Pons (tissue), 1 donor: ENCODE measurements at regions not wholly inside any gene's neighbourhood (a gene's known extent, or its start where the extent isn't known, plus 50 kb on each side); places are given as distances from the start of the nearest gene placed in this dataset.
A peak's percentile ranks its signal among the peaks of the same experiment; 100 is the strongest.
"Not testable (repeated sequence)": the region's sequence is repeated elsewhere in the genome, so short reads cannot be mapped to it uniquely, and the experiment has no call there.

Experiments used
- DNase-seq: peaks from one replicate; pipeline ENCODE4 v3.0.0-alpha.2; 2016; ENCODE audit warnings: low spot score

GRCh38 chrX:129361576-129361975 is 161.7 kb downstream of the SMARCA1 start:
- no peak for DNase-seq

DNA sequence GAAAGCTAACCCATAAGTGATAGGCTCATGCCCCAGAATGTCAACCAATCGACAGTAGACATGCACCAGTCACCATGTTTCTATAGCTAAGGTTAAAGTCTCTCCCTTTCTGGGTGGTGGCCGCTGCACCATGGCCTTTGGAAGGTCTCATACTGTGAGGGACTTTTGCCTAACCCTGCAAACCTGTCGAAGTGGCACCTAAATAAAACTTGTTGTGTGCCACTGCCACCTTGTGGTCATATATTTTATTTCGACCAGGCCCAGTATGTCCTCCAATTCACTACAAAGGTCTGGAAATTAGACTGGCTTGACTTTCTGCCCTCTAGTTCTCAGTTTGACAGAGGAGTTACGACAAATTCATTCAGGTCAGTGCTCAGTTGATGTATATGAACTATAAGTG is 163.1 kb downstream of the SMARCA1 start:
- peak; percentile 32 for DNase-seq

GRCh38 chrX:129359269-129359668 is 164.0 kb downstream of the SMARCA1 start:
- no peak for DNase-seq

DNA sequence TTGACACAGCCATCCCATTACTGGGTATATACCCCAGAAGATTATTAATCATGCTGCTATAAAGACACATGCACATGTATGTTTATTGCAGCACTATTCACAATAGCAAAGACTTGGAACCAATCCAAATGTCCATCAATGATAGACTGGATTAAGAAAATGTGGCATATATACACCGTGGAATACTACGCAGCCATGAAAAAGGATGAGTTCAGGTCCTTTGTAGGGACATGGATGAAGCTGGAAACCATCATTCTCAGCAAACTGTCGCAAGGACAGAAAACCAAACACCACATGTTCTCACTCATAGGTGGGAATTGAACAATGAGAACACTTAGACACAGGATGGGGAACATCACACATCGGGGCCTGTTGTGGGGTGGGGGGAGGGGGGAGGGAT is 165.9 kb downstream of the SMARCA1 start:
- DNase-seq, result not testable (repeated sequence)

GRCh38 chrX:129347291-129347690 is 176.0 kb downstream of the SMARCA1 start:
- DNase-seq, result no peak

GRCh38 chrX:129346574-129346973 is 176.7 kb downstream of the SMARCA1 start:
- DNase-seq, result no peak

DNA sequence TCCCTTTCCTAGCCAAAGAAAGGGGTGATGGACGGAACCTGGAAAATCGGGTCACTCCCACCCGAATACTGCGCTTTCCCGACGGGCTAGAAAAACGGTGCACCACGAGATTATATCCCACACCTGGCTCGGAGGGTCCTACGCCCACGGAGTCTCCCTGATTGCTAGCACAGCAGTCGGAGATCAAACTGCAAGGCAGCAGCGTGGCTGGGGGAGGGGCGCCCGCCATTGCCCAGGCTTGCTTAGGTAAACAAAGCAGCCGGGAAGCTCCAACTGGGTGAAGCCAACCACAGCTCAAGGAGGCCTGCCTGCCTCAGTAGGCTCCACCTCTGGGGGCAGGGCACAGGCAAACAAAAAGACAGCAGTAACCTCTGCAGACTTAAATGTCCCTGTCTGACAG is 186.0 kb downstream of the SMARCA1 start:
- not testable (repeated sequence) for DNase-seq

- no peak for DNase-seq
Measured at GRCh38 chrX:129323115-129323514, 200.2 kb downstream of the SMARCA1 start.

- DNase-seq, result peak; percentile 29
Measured at GRCh38 chrX:129318375-129318774, 204.9 kb downstream of the SMARCA1 start.

DNA sequence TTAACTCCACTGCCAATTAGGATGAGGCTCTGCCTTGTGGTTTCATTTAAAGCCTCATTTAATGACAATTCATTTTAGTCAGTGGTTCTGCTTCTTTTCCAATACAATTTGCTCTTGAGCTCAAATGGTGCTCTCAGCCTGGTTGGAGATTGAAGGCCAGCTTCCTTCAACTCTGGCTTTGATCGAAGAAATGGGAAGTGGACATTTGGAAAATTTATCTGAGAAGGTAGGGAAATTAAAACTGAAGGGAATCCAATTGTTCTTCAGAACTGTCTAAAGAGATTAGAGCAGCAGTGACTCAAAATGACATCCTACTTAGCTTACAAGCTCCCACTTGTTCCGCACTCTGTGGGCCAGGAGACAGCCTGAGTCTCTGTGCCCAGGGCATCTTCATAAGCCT is 206.8 kb downstream of the SMARCA1 start:
- DNase-seq, result no peak

DNA sequence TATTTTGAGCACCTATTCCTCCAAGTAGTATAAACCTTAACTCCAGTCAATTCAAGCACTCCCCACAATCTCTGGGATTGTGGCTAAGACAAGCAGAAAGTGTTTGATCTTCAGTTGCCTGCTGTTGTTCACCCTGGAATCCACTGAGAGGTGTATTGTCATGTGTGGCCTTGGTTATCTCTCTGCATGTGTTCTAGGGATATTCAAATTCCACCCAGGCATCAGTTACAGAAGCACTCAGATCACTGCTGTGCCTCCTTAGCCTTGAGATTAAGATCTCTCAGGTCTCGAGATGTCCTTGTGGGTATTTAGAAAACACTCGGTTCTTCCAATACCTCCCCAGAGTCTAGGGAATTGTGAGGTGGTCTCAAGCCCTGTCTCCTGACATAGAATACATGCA is 213.3 kb downstream of the SMARCA1 start:
- DNase-seq, result no peak

GRCh38 chrX:129262912-129263311 is 260.4 kb downstream of the SMARCA1 start:
- DNase-seq, result peak; percentile 3

DNA sequence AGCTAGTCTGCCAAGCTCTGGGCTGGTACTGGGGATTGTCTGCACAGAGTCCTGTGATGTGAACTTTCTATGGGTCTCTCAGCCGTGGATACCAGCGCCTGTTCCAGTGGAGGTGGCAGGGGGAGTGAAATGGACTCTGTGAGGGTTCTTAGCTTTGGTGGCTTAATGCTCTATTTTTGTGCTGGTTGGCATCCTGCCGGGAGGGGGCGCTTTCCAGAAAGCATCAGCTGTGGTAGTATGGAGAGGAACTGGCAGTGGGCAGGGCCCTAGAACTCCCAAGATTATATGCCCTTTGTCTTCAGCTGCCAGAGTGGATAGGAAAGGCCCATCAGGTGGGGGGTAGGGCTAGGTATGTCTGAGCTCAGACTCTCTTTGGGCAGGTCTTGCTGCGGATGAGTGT is 267.8 kb downstream of the SMARCA1 start:
- not testable (repeated sequence) for DNase-seq

- DNase-seq, result no peak
Measured at GRCh38 chrX:129249563-129249962, 273.7 kb downstream of the SMARCA1 start.

DNA sequence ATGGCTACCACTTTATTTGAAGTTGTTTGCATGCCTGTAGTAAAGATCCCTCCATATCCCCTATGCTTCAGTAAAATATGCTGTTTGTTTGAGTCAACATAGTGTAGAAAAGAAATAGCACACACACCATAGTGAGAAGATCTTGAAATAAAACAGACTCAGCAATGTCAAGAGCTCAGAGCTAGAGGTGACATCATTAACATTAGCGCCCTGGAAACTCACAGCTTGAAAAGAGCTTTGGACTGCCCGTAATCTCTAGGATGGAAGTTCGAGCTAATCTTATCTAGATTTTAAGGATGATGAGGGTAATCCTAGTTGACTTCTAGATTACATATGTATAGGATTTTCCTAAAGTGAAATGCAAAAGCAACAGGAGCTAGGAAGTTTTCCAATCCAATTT is 275.6 kb downstream of the SMARCA1 start:
- DNase-seq, result no peak

DNA sequence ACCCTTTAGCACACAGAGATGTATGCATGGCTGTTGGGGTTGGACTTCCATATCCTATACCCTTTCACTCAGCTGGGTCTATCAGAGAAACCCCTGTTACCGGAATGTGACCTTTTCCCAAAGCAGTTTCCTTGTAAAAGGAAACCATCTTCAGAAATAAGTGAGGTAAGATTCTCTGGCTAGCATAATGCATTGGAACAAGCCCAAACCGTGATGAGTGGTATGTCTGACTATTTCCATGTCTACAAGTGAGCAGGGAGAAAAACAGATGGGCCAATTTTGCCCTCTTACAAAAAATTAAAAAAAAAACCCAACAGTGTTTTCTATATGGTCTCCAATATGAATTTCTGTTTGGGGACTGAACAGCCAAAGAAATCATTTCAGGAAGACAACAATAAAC is 283.9 kb downstream of the SMARCA1 start:
- no peak for DNase-seq

GRCh38 chrX:129238011-129238410 is 285.3 kb downstream of the SMARCA1 start:
- no peak for DNase-seq

GRCh38 chrX:129235903-129236302 is 287.4 kb downstream of the SMARCA1 start:
- no peak for DNase-seq

- no peak for DNase-seq
Measured at GRCh38 chrX:129233786-129234185, 289.5 kb downstream of the SMARCA1 start.

GRCh38 chrX:129230850-129231512 is 292.3 kb downstream of the SMARCA1 start:
- DNase-seq, result peak; percentile 1

- DNase-seq, result no peak
Measured at GRCh38 chrX:129230168-129230567, 293.1 kb downstream of the SMARCA1 start.

DNA sequence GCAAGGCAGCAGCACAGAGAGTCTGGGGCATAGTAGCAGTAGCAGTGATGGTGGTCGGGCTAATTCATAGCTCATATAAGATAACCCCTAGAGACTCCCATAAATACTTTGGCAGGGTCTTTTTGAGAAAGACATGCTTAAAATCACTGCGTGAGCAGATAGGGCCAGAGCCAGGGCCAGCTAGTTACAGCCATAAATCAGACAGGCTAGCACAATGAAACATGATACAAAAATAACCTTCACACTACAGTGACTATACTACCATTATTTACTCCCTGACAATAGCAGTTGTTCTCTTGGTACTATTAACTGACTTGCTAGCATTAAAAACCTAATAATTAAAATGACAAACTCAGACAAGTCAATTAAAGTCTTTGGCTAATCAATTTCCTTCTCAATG is 295.9 kb downstream of the SMARCA1 start:
- no peak for DNase-seq

DNA sequence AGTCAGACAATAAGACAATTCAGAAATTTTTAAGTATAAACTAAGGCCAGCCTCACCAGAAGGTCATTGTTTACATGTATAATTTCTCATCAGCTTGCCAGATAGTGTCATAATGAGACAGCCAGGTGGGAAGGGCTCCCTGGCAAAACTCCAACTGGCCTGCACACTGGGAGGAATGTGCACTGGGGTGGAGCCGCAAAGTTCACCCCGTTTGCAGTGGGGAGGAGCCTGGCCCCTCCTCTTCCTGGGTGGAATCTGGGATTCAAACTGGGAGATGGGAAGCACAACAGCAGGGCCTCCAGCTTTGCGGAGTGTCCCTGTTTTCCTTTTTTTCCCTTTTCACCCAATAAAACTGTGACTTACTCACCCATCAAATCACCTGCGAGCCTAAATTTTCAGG is 329.9 kb downstream of the SMARCA1 start:
- no peak for DNase-seq

DNA sequence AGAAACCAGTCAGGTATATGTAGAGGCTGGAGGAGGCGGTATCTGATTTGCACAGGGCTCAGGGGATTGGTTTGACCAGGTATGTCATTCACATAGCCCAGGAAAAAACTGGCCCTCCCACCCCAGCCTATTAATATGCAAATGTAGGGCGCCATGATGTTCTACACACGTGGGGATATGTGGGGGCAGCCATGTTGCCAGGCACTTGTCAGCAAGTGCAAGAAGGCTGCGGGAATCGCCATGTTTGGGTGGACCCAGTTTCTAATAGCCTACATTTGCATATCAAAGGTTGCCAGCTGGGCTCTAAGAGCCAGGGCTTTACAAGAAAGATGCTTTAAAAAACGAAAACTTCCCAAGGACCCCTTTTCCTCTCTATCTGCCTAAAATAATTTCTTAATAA is 335.1 kb downstream of the SMARCA1 start:
- DNase-seq, result no peak

GRCh38 chrX:129176710-129177109 is 346.6 kb downstream of the SMARCA1 start:
- DNase-seq, result no peak
